ENCODE measurements at regions not wholly inside any gene's neighbourhood (a gene's known extent, or its start where the extent isn't known, plus 50 kb on each side); places are given as distances from the start of the nearest gene placed in this dataset.
"Not testable (repeated sequence)": the region's sequence is repeated elsewhere in the genome, so short reads cannot be mapped to it uniquely, and the experiment has no call there.

GRCh38 chr5:107721241-107721640 is 50.5 kb upstream of the EFNA5 start:
- CTCF ChIA-PET; H3K4me1 ChIP-seq (ENCODE audit: control insufficient read depth in 2 of 2, insufficient read depth in 2 of 2, low read length in 2 of 2); POLR2A ChIA-PET; H3K36me3 ChIP-seq (ENCODE audit: control insufficient read depth in 2 of 3, insufficient read depth in 3 of 3, low read length in 3 of 3); H3K9me3 ChIP-seq (ENCODE audit: control insufficient read depth in 2 of 3, low read length in 3 of 3); DNase-seq; ATAC-seq; H3K27ac Mint-ChIP-seq; H3K4me3 Mint-ChIP-seq; H3K4me3 ChIP-seq (ENCODE audit: low read length); H3K4me1 Mint-ChIP-seq; intact Hi-C loops (cut with micrococcal nuclease); H3K27ac ChIP-seq (ENCODE audit: low read depth, low read length); H3K27me3 ChIP-seq (ENCODE audit: control insufficient read depth in 2 of 2, insufficient read depth in 2 of 2, low read length in 2 of 2): not testable (repeated sequence)
- H3K9me3 Mint-ChIP-seq = peaks cover 20 to 59% (median 38%) of the 10 kb centered on the region in 11 donors
- H3K36me3 Mint-ChIP-seq = peaks cover 0 to 11% (median 0%) of the 10 kb centered on the region in 5 donors
- peaks cover 0 to 19% (median 5%) of the 10 kb centered on the region in 5 donors for H3K27me3 Mint-ChIP-seq

Measured in naive thymus-derived CD4-positive, alpha-beta T cell (primary cell).